ENCODE measurements at regions not wholly inside any gene's neighbourhood (a gene's known extent, or its start where the extent isn't known, plus 50 kb on each side); places are given as distances from the start of the nearest gene placed in this dataset.

- no peak for TF ChIP-seq CTCF (IDR thresholded peaks at IDR 0.05; ENCODE audit: unreplicated experiment)
- H3K27me3 Mint-ChIP-seq = no peaks in the 10 kb centered on the region
- no peaks in the 10 kb centered on the region for H3K9me3 Mint-ChIP-seq (ENCODE audit: low read depth)
- H3K36me3 Mint-ChIP-seq (ENCODE audit: insufficient read depth) = peaks cover 10% of the 10 kb centered on the region
- no peak overlapping the region for H3K4me3 Mint-ChIP-seq (ENCODE audit: low read depth)
- DNase-seq (ENCODE audit: low spot score, unreplicated experiment) = no peak
- no peak overlapping the region for H3K27ac Mint-ChIP-seq
- no peaks in the 10 kb centered on the region for H3K4me1 Mint-ChIP-seq (ENCODE audit: low read depth)
Observed at GRCh38 chr11:70816156-70816678, 417.9 kb downstream of the CTTN start.

DNA sequence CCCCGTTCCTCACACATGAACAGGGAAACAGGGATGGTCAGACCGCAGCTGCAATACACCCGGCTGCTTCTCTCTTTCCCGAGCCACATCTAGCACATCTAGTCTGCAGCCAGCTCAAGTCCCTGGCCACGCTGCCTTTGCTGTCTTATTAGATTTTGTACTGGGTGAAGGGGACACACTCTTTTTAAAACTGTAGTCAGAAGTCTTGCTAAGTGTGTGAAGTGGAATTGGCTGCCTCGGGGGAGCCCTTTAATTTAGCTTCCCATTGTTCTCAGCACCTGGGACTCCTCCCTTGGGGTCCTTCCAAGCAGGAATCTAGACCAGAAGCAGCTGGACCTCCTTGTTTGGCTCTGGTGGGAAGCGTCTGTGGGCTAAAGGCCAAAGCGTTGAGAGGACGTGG is 420.0 kb downstream of the CTTN start:
- no peak overlapping the region for H3K4me3 Mint-ChIP-seq (ENCODE audit: low read depth)
- H3K4me1 Mint-ChIP-seq (ENCODE audit: low read depth) = no peaks in the 10 kb centered on the region
- no peaks in the 10 kb centered on the region for H3K9me3 Mint-ChIP-seq (ENCODE audit: low read depth)
- no peak for DNase-seq (ENCODE audit: low spot score, unreplicated experiment)
- peaks cover 4% of the 10 kb centered on the region for H3K36me3 Mint-ChIP-seq (ENCODE audit: insufficient read depth)
- H3K27me3 Mint-ChIP-seq = no peaks in the 10 kb centered on the region
- no peak for TF ChIP-seq CTCF (IDR thresholded peaks at IDR 0.05; ENCODE audit: unreplicated experiment)
- no peak overlapping the region for H3K27ac Mint-ChIP-seq

GRCh38 chr11:70819022-70819421 is 420.7 kb downstream of the CTTN start:
- H3K9me3 Mint-ChIP-seq (ENCODE audit: low read depth) = no peaks in the 10 kb centered on the region
- no peak for DNase-seq (ENCODE audit: low spot score, unreplicated experiment)
- no peak overlapping the region for H3K27ac Mint-ChIP-seq
- H3K4me3 Mint-ChIP-seq (ENCODE audit: low read depth) = no peak overlapping the region
- H3K36me3 Mint-ChIP-seq (ENCODE audit: insufficient read depth) = peaks cover 4% of the 10 kb centered on the region
- no peaks in the 10 kb centered on the region for H3K4me1 Mint-ChIP-seq (ENCODE audit: low read depth)
- H3K27me3 Mint-ChIP-seq = no peaks in the 10 kb centered on the region
- TF ChIP-seq CTCF (IDR thresholded peaks at IDR 0.05; ENCODE audit: unreplicated experiment) = no peak

GRCh38 chr11:70820311-70820710 is 422.0 kb downstream of the CTTN start:
- H3K4me3 Mint-ChIP-seq (ENCODE audit: low read depth) = no peak overlapping the region
- no peaks in the 10 kb centered on the region for H3K9me3 Mint-ChIP-seq (ENCODE audit: low read depth)
- no peaks in the 10 kb centered on the region for H3K4me1 Mint-ChIP-seq (ENCODE audit: low read depth)
- DNase-seq (ENCODE audit: low spot score, unreplicated experiment) = no peak
- H3K27me3 Mint-ChIP-seq = no peaks in the 10 kb centered on the region
- no peak overlapping the region for H3K27ac Mint-ChIP-seq
- no peak for TF ChIP-seq CTCF (IDR thresholded peaks at IDR 0.05; ENCODE audit: unreplicated experiment)
- H3K36me3 Mint-ChIP-seq (ENCODE audit: insufficient read depth) = peaks cover 4% of the 10 kb centered on the region

GRCh38 chr11:70820712-70821111 is 422.4 kb downstream of the CTTN start:
- H3K27me3 Mint-ChIP-seq = no peaks in the 10 kb centered on the region
- TF ChIP-seq CTCF (IDR thresholded peaks at IDR 0.05; ENCODE audit: unreplicated experiment) = no peak
- H3K9me3 Mint-ChIP-seq (ENCODE audit: low read depth) = no peaks in the 10 kb centered on the region
- no peak for DNase-seq (ENCODE audit: low spot score, unreplicated experiment)
- no peak overlapping the region for H3K4me3 Mint-ChIP-seq (ENCODE audit: low read depth)
- no peaks in the 10 kb centered on the region for H3K4me1 Mint-ChIP-seq (ENCODE audit: low read depth)
- peaks cover 4% of the 10 kb centered on the region for H3K36me3 Mint-ChIP-seq (ENCODE audit: insufficient read depth)
- no peak overlapping the region for H3K27ac Mint-ChIP-seq
